HL-60 (cell line): ENCODE measurements at regions not wholly inside any gene's neighbourhood (a gene's known extent, or its start where the extent isn't known, plus 50 kb on each side); places are given as distances from the start of the nearest gene placed in this dataset.

Experiments used
- DNase-seq, 2 experiments: peaks; one replicate each; pipeline ENCODE4 v3.0.0-alpha.2; 2010 to 2020; ENCODE audit warnings: low read depth in 1 of 2, low spot score in 1 of 2
- H3K27ac ChIP-seq: fragments of 250-450 bp; sonication (Bioruptor Pico); replicated peaks from 2 replicates; pipeline ENCODE4 v1.5.1; 2020; ENCODE audit warnings: mild to moderate bottlenecking, moderate library complexity
- H3K27me3 ChIP-seq: fragments of 250-450 bp; sonication (Bioruptor Pico); 2 replicates; pipeline ENCODE4 v1.5.1; 2021; ENCODE audit warnings: mild to moderate bottlenecking, moderate library complexity; ENCODE audit not compliant: insufficient read depth, poor library complexity, severe bottlenecking
- H3K4me3 ChIP-seq: replicated peaks from 2 replicates; pipeline ENCODE4 v1.5.1; 2011; ENCODE audit warnings: mild to moderate bottlenecking, control low read depth, low read length; ENCODE audit not compliant: insufficient read depth
- CTCF ChIP-seq: IDR thresholded peaks from one replicate; pipeline ENCODE4 v1.5.1; 2011; ENCODE audit warnings: low read length, control low read depth, inconsistent platforms; ENCODE audit not compliant: insufficient read depth
- GABPA ChIP-seq: IDR thresholded peaks from 2 replicates; pipeline ENCODE4 v1.6.1; 2012; ENCODE audit warnings: low read depth
- POLR2AphosphoS5 ChIP-seq: IDR thresholded peaks from 2 replicates; pipeline ENCODE4 v1.6.1; 2012; ENCODE audit warnings: low read depth
- REST ChIP-seq: IDR thresholded peaks from 2 replicates; pipeline ENCODE4 v1.6.1; 2012; ENCODE audit warnings: low read depth; ENCODE audit not compliant: insufficient replicate concordance
- SPI1 ChIP-seq: IDR thresholded peaks from 2 replicates; pipeline ENCODE4 v1.6.1; 2012; ENCODE audit warnings: low read depth, mild to moderate bottlenecking, borderline replicate concordance

GRCh38 chr10:43864656-43865055 lies 216.0 kb upstream of the ZNF32 start:
- H3K27ac ChIP-seq, result no peak overlapping the region
- DNase-seq, result no peak

GRCh38 chr10:43863859-43864591 lies 215.3 kb upstream of the ZNF32 start:
- no peaks in the 10 kb centered on the region for H3K27me3 ChIP-seq
- DNase-seq, result no peak
- no peak overlapping the region for H3K27ac ChIP-seq
- TF ChIP-seq CTCF (no peak), GABPA (no peak), SPI1 (no peak), POLR2AphosphoS5 (no peak), REST (no peak)
- H3K4me3 ChIP-seq, result no peak overlapping the region

More at GRCh38 chr10:43864656-43865055, 216.0 kb upstream of the ZNF32 start:
- Histone ChIP-seq H3K4me3 (no peak overlapping the region), H3K27me3 (no peaks in the 10 kb centered on the region)
- TF ChIP-seq GABPA (no peak), SPI1 (no peak), POLR2AphosphoS5 (no peak), CTCF (no peak), REST (no peak)

GRCh38 chr10:43863270-43863669 lies 214.6 kb upstream of the ZNF32 start:
- Histone ChIP-seq H3K4me3 (no peak overlapping the region), H3K27me3 (no peaks in the 10 kb centered on the region), H3K27ac (no peak overlapping the region)
- no peak for DNase-seq
- TF ChIP-seq SPI1, result no peak
- no peak for TF ChIP-seq GABPA
- no peak for TF ChIP-seq POLR2AphosphoS5
- TF ChIP-seq REST, result no peak
- TF ChIP-seq CTCF, result no peak
